GM12878 (cell line): ENCODE measurements at regions not wholly inside any gene's neighbourhood (a gene's known extent, or its start where the extent isn't known, plus 50 kb on each side); places are given as distances from the start of the nearest gene placed in this dataset.

ENCODE experiments used
- ATAC-seq: fragments of 200-7000 bp; cut with Tn5 transposase; 3 replicates; pipeline ENCODE4 v1.9.1; 2020; ENCODE audit warnings: mild to moderate bottlenecking, moderate library complexity
- BruUV-seq: library from RNA; stranded (reverse); fragments of 400-500 nt; replicated peaks from 2 replicates; lab custom pipeline; 2021; lab: Mats Ljungman, UMichigan
- CTCF ChIA-PET: fragments of 300-600 bp; sonication (Branson Sonifier 250); formaldehyde crosslinking; extraction: SDS; loops from one replicate; lab custom pipeline; 2021; ENCODE audit warnings: inconsistent platforms; lab: Yijun Ruan, JAX
- POLR2A ChIA-PET: fragments of 350-600 bp; formaldehyde crosslinking; extraction: SDS; loops from one replicate; lab custom pipeline; 2021; ENCODE audit warnings: inconsistent platforms; lab: Charles Lee
- RAD21 ChIA-PET: fragments of 300-600 bp; sonication (Branson Sonifier 250); formaldehyde crosslinking; loops from one replicate; lab custom pipeline; 2023; ENCODE audit warnings: antibody characterized with exemption; ENCODE audit not compliant: unreplicated experiment; lab: Charles Lee
- SMC1A ChIA-PET: fragments of 300-600 bp; sonication (Branson Sonifier 250); formaldehyde crosslinking; loops from one replicate; lab custom pipeline; 2023; ENCODE audit not compliant: unreplicated experiment, uncharacterized antibody; lab: Charles Lee
- DNase-seq: peaks from one replicate; pipeline ENCODE4 v3.0.0-alpha.2; 2011; ENCODE audit warnings: low read depth, low spot score
- FAIRE-seq: peaks from 3 replicates; lab custom pipeline; 2011; peaks lifted over from hg19 to GRCh38; lab: Jason Lieb, UNC
- H2AFZ ChIP-seq: 2 replicates; pipeline ENCODE4 v1.6.0; 2011; ENCODE audit warnings: low read depth, low read length, control low read depth; ENCODE audit not compliant: control insufficient read depth
- H3K27ac ChIP-seq: 2 replicates; pipeline ENCODE4 v1.5.1; 2011; ENCODE audit warnings: control low read depth; ENCODE audit not compliant: control insufficient read depth, insufficient read depth
- H3K27me3 ChIP-seq, 2 experiments: replicated peaks in 1 of 2; 2 replicates each; pipeline versions ENCODE4 v1.6.0 to v1.6.1; 2011; ENCODE audit warnings: low read length in 1 of 2; ENCODE audit not compliant: control insufficient read depth in 2 of 2, insufficient read depth in 2 of 2
- H3K36me3 ChIP-seq, 2 experiments: 2 replicates each; pipeline ENCODE4 v1.5.1; 2011; ENCODE audit warnings: low read length in 1 of 2; ENCODE audit not compliant: control insufficient read depth in 2 of 2, insufficient read depth in 2 of 2
- H3K4me1 ChIP-seq: 2 replicates; pipeline ENCODE4 v1.6.1; 2011; ENCODE audit warnings: mild to moderate bottlenecking, low read length, moderate library complexity, mixed read lengths; ENCODE audit not compliant: control insufficient read depth, insufficient read depth
- H3K4me2 ChIP-seq: 2 replicates; pipeline ENCODE4 v1.6.0; 2011; ENCODE audit warnings: control low read depth; ENCODE audit not compliant: control insufficient read depth, insufficient read depth
- H3K4me3 ChIP-seq: fragments of 200-600 bp; sonication (generic); 2 replicates; pipeline ENCODE4 v1.5.1; 2016
- H3K79me2 ChIP-seq: 2 replicates; pipeline ENCODE4 v1.6.0; 2011; ENCODE audit warnings: low read length; ENCODE audit not compliant: control insufficient read depth, insufficient read depth
- H3K9ac ChIP-seq: 2 replicates; pipeline ENCODE4 v1.8.0; 2011; ENCODE audit warnings: low read length, control low read depth, mixed read lengths; ENCODE audit not compliant: control insufficient read depth, insufficient read depth
- H3K9me3 ChIP-seq: replicated peaks from 3 replicates; pipeline ENCODE4 v1.5.1; 2011; ENCODE audit warnings: mild to moderate bottlenecking, low read length; ENCODE audit not compliant: control insufficient read depth, insufficient read depth
- H4K20me1 ChIP-seq: 2 replicates; pipeline ENCODE4 v1.6.0; 2011; ENCODE audit not compliant: control insufficient read depth, insufficient read depth
- ATF3 ChIP-seq: IDR thresholded peaks from 2 replicates; pipeline ENCODE4 v1.6.1; 2011; ENCODE audit warnings: low read depth, mild to moderate bottlenecking, low read length, moderate library complexity, borderline replicate concordance; ENCODE audit errors: extremely low read depth
- BACH1 ChIP-seq: fragments of 450-650 bp; IDR thresholded peaks from 2 replicates; pipeline ENCODE4 v1.6.1; 2017; ENCODE audit warnings: mild to moderate bottlenecking, borderline replicate concordance
- CREB1 ChIP-seq: IDR thresholded peaks from 2 replicates; pipeline ENCODE4 v1.6.1; 2012; ENCODE audit warnings: low read depth, mild to moderate bottlenecking, inconsistent platforms
- POLR2A ChIP-seq: IDR thresholded peaks from 2 replicates; pipeline ENCODE4 v1.6.1; 2011; ENCODE audit warnings: low read depth, mild to moderate bottlenecking, low read length
- SMARCA5 ChIP-seq: fragments of 450-650 bp; IDR thresholded peaks from 2 replicates; pipeline ENCODE4 v1.6.1; 2017; ENCODE audit warnings: mild to moderate bottlenecking
- STAT3 ChIP-seq: IDR thresholded peaks from 2 replicates; pipeline ENCODE4 v1.6.1; 2011; ENCODE audit warnings: low read depth, low read length, improper control_type of control experiment
- YBX1 ChIP-seq: fragments of 450-650 bp; IDR thresholded peaks from 2 replicates; pipeline ENCODE4 v1.6.1; 2016; ENCODE audit warnings: antibody characterized with exemption
- WGBS: methylation state at CpG from one replicate; pipeline ENCODE4 v1.1.6; 2016; ENCODE audit warnings: low lambda C conversion rate; ENCODE audit not compliant: insufficient replicate concordance, insufficient coverage; ENCODE audit errors: missing lambda C conversion rate; 5-methylcytosine and 5-hydroxymethylcytosine counted together
- in situ Hi-C: fragments of 300-500 bp; cut with MboI; formaldehyde crosslinking; loops from 9 replicates; pipeline ENCODE4 v1.14.3; 2018; ENCODE audit warnings: mixed read lengths
- intact Hi-C: fragments of 100-400 bp; cut with micrococcal nuclease; formaldehyde crosslinking; loops from one replicate; pipeline ENCODE4 v1.14.2; 2022; ENCODE audit not compliant: unreplicated experiment
- TF ChIP-seq, protein P1 (sequence below): IDR thresholded peaks from 2 replicates; pipeline ENCODE4 v1.6.1; 2011; ENCODE audit warnings: mild to moderate bottlenecking, low read depth, low read length, moderate library complexity; ENCODE audit not compliant: insufficient replicate concordance
- TF ChIP-seq, protein P2 (sequence below), 3 experiments: IDR thresholded peaks in 2 of 3; conservative IDR thresholded peaks in 1 of 3; 2 replicates each; pipeline ENCODE4 v1.5.1; 2011; ENCODE audit warnings: low read depth in 3 of 3, low read length in 3 of 3, mild to moderate bottlenecking in 3 of 3, control low read depth in 2 of 3, moderate library complexity in 2 of 3, inconsistent platforms in 1 of 3, mixed read lengths in 1 of 3; ENCODE audit not compliant: control insufficient read depth in 2 of 3, insufficient read depth in 1 of 3; ENCODE audit errors: extremely low read depth in 1 of 3
- TF ChIP-seq, protein P3 (sequence below): fragments of 450-650 bp; IDR thresholded peaks from 2 replicates; pipeline ENCODE4 v1.6.1; 2018; ENCODE audit warnings: mild to moderate bottlenecking, low read depth, moderate library complexity; ENCODE audit not compliant: partially characterized antibody
- TF ChIP-seq, protein P4 (sequence below): IDR thresholded peaks from 2 replicates; pipeline ENCODE4 v1.6.1; 2012; ENCODE audit warnings: low read depth, low read length, improper control_type of control experiment

DNA sequence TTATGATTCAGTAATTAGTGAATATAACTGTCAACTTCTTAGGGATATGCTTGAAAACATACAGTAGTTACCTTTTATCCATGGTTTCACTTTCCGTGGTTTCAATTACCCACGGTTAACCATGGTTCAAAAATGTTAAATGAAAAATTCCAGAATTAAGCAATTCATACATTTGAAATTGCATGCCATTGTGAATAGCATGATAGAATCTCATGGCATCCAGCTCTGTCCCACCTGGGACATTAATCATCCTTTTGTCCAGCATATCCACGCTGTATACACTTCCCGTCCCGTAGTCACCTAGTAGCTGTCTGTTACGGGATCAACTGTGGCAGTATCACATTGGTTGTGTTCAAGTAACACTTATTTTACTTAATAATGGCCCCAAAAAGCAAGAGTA is 781.7 kb upstream of the CITED2 start:
- Histone ChIP-seq H3K27me3 (no peaks in the 10 kb centered on the region), H3K9me3 (no peaks in the 10 kb centered on the region), H3K27ac (no peak overlapping the region), H3K4me2 (no peak overlapping the region), H3K36me3 (no peaks in the 10 kb centered on the region), H4K20me1 (no peaks in the 10 kb centered on the region), H3K79me2 (no peaks in the 10 kb centered on the region), H3K4me3 (no peak overlapping the region), H3K9ac (no peak overlapping the region), H2AFZ (no peak overlapping the region), H3K4me1 (no peaks in the 10 kb centered on the region)
- SMC1A ChIA-PET, result interaction anchor here (0.6 to 1.3 kb wide), 2 partner anchors 27 to 77 kb away, joined by 3 read pairs; no protein-coding TSS in a partner anchor
- DNase-seq (no peak), ATAC-seq (no peak), FAIRE-seq (no peak)
- in situ Hi-C loops, result no loop called here
- intact Hi-C loops, result no loop called here
- no TSS peak for BruUV-seq
- POLR2A ChIA-PET, result no interaction called here
- RAD21 ChIA-PET, result interaction anchor here (1.0 kb wide), 1 partner anchor 265 kb away, joined by 3 read pairs; no protein-coding TSS in a partner anchor
- CTCF ChIA-PET, result no interaction called here
- whole genome bisulfite sequencing, result 29% methylated on average over 6 of the region's 6 CpGs
- TF ChIP-seq STAT3 (no peak), POLR2A (no peak), SMARCA5 (no peak), ATF3 (no peak), CREB1 (no peak), BACH1 (no peak), YBX1 (no peak)
- TF ChIP-seq, protein P1, sequence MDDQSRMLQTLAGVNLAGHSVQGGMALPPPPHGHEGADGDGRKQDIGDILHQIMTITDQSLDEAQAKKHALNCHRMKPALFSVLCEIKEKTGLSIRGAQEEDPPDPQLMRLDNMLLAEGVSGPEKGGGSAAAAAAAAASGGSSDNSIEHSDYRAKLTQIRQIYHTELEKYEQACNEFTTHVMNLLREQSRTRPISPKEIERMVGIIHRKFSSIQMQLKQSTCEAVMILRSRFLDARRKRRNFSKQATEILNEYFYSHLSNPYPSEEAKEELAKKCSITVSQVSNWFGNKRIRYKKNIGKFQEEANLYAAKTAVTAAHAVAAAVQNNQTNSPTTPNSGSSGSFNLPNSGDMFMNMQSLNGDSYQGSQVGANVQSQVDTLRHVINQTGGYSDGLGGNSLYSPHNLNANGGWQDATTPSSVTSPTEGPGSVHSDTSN, result no peak
- TF ChIP-seq, protein P2, sequence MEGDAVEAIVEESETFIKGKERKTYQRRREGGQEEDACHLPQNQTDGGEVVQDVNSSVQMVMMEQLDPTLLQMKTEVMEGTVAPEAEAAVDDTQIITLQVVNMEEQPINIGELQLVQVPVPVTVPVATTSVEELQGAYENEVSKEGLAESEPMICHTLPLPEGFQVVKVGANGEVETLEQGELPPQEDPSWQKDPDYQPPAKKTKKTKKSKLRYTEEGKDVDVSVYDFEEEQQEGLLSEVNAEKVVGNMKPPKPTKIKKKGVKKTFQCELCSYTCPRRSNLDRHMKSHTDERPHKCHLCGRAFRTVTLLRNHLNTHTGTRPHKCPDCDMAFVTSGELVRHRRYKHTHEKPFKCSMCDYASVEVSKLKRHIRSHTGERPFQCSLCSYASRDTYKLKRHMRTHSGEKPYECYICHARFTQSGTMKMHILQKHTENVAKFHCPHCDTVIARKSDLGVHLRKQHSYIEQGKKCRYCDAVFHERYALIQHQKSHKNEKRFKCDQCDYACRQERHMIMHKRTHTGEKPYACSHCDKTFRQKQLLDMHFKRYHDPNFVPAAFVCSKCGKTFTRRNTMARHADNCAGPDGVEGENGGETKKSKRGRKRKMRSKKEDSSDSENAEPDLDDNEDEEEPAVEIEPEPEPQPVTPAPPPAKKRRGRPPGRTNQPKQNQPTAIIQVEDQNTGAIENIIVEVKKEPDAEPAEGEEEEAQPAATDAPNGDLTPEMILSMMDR (IDR thresholded peaks at IDR 0.05 in 2 of 3, conservative IDR thresholded peaks at IDR 0.05 in 1 of 3; ENCODE audit: control insufficient read depth in 2 of 3, extremely low read depth in 1 of 3, insufficient read depth in 1 of 3, low read depth in 3 of 3, low read length in 3 of 3), result no peak
- TF ChIP-seq, protein P3, sequence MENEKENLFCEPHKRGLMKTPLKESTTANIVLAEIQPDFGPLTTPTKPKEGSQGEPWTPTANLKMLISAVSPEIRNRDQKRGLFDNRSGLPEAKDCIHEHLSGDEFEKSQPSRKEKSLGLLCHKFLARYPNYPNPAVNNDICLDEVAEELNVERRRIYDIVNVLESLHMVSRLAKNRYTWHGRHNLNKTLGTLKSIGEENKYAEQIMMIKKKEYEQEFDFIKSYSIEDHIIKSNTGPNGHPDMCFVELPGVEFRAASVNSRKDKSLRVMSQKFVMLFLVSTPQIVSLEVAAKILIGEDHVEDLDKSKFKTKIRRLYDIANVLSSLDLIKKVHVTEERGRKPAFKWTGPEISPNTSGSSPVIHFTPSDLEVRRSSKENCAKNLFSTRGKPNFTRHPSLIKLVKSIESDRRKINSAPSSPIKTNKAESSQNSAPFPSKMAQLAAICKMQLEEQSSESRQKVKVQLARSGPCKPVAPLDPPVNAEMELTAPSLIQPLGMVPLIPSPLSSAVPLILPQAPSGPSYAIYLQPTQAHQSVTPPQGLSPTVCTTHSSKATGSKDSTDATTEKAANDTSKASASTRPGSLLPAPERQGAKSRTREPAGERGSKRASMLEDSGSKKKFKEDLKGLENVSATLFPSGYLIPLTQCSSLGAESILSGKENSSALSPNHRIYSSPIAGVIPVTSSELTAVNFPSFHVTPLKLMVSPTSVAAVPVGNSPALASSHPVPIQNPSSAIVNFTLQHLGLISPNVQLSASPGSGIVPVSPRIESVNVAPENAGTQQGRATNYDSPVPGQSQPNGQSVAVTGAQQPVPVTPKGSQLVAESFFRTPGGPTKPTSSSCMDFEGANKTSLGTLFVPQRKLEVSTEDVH, result no peak
- TF ChIP-seq, protein P4, sequence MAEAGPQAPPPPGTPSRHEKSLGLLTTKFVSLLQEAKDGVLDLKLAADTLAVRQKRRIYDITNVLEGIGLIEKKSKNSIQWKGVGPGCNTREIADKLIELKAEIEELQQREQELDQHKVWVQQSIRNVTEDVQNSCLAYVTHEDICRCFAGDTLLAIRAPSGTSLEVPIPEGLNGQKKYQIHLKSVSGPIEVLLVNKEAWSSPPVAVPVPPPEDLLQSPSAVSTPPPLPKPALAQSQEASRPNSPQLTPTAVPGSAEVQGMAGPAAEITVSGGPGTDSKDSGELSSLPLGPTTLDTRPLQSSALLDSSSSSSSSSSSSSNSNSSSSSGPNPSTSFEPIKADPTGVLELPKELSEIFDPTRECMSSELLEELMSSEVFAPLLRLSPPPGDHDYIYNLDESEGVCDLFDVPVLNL, result no peak
